LNCAP (cell line): ENCODE measurements at regions not wholly inside any gene's neighbourhood (a gene's known extent, or its start where the extent isn't known, plus 50 kb on each side); places are given as distances from the start of the nearest gene placed in this dataset.

ENCODE experiments used
- CTCF ChIP-seq: fragments of 450-650 bp; IDR thresholded peaks from 2 replicates; pipeline ENCODE4 v1.5.1; 2017; ENCODE audit warnings: mild to moderate bottlenecking

- no peak for TF ChIP-seq CTCF
Measured at GRCh38 chr14:106635569-106635968, 1109.2 kb downstream of the TMEM121 start.

GRCh38 chr14:106638786-106639452 lies 1112.5 kb downstream of the TMEM121 start:
- peak; percentile 62 for TF ChIP-seq CTCF

GRCh38 chr14:106642090-106642489 lies 1115.7 kb downstream of the TMEM121 start:
- TF ChIP-seq CTCF, result no peak

- TF ChIP-seq CTCF, result no peak
Measured at GRCh38 chr14:106651016-106651415, 1124.6 kb downstream of the TMEM121 start.

- TF ChIP-seq CTCF, result no peak
Measured at GRCh38 chr14:106652494-106652893, 1126.1 kb downstream of the TMEM121 start.

- no peak; the same call in 1 of the 2 replicates for TF ChIP-seq CTCF
Measured at GRCh38 chr14:106657460-106657859, 1131.1 kb downstream of the TMEM121 start.

GRCh38 chr14:106661561-106661960 lies 1135.2 kb downstream of the TMEM121 start:
- TF ChIP-seq CTCF, result peak; percentile 30; the same call in 1 of the 2 replicates
